ENCODE measurements at regions not wholly inside any gene's neighbourhood (a gene's known extent, or its start where the extent isn't known, plus 50 kb on each side); places are given as distances from the start of the nearest gene placed in this dataset.

DNA sequence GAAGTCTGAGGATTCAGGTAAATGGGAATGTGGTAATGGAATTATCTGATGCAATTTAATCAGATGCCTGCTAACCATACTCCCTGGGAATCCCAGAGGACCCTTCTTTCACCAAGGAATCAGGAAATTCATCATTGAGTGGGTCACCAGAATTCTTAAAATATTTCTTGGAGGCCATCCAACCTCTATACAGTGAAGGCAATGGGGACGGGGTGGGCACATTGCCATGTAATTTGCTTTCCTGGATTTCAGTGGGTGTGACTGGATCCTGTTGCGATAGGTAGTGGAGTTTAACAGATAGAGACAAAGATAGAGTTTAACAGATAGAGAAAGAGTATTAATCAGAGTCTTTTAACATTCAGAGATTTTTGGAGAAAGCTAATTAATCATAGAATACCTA lies 394.4 kb downstream of the DAD1 start:
- TF ChIP-seq, protein P1, sequence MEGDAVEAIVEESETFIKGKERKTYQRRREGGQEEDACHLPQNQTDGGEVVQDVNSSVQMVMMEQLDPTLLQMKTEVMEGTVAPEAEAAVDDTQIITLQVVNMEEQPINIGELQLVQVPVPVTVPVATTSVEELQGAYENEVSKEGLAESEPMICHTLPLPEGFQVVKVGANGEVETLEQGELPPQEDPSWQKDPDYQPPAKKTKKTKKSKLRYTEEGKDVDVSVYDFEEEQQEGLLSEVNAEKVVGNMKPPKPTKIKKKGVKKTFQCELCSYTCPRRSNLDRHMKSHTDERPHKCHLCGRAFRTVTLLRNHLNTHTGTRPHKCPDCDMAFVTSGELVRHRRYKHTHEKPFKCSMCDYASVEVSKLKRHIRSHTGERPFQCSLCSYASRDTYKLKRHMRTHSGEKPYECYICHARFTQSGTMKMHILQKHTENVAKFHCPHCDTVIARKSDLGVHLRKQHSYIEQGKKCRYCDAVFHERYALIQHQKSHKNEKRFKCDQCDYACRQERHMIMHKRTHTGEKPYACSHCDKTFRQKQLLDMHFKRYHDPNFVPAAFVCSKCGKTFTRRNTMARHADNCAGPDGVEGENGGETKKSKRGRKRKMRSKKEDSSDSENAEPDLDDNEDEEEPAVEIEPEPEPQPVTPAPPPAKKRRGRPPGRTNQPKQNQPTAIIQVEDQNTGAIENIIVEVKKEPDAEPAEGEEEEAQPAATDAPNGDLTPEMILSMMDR (IDR thresholded peaks at IDR 0.05; ENCODE audit: unreplicated experiment) = no peak
- no peak for DNase-seq (ENCODE audit: low spot score)
- H3K27me3 Mint-ChIP-seq (ENCODE audit: unreplicated experiment) = no peaks in the 10 kb centered on the region
- no peak overlapping the region for H3K4me3 Mint-ChIP-seq (ENCODE audit: unreplicated experiment)
- no peak overlapping the region for H3K27ac Mint-ChIP-seq (ENCODE audit: unreplicated experiment)
- peaks cover 9% of the 10 kb centered on the region for H3K9me3 Mint-ChIP-seq (ENCODE audit: unreplicated experiment)
- peaks cover 4% of the 10 kb centered on the region for H3K4me1 Mint-ChIP-seq (ENCODE audit: unreplicated experiment)
- peaks cover 6% of the 10 kb centered on the region for H3K36me3 Mint-ChIP-seq (ENCODE audit: low read depth, unreplicated experiment)

DNA sequence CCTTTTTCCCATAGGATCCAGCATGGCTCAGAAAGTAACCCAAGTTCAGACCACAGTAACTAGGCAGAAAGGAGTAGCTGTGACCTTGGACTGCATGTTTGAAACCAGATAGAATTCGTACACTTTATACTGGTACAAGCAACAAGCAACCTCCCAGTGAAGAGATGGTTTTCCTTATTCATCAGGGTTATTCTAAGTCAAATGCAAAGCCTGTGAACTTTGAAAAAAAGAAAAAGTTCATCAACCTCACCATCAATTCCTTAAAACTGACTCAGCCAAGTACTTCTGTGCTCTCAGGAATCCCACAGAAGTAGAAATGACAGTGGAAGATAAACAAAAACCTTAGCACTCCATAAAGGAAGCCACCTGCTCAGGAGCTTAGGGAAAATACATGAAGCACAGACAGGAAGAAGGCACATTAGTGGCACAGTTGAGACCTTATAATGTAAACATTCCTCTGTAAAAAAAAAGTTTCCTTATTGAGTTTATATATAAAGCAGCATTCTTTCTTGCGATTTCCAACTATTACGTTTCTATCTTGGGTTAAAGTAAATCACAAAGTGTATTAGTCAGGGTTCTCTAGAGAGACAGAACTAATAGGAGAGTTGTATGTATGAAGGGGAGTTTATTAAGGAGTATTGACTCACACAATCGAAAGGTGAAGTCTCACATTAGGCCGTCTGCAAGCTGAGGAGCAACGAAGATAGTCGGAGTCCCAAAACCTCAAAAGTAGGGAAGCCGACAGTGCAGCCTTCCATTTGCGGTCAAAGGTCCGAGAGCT lies 398.4 kb downstream of the DAD1 start:
- Mint-ChIP-seq H3K27me3 (ENCODE audit: unreplicated experiment) (no peaks in the 10 kb centered on the region), H3K27ac (ENCODE audit: unreplicated experiment) (no peak overlapping the region), H3K36me3 (ENCODE audit: low read depth, unreplicated experiment) (no peaks in the 10 kb centered on the region), H3K4me3 (ENCODE audit: unreplicated experiment) (no peak overlapping the region), H3K9me3 (ENCODE audit: unreplicated experiment) (no peaks in the 10 kb centered on the region), H3K4me1 (ENCODE audit: unreplicated experiment) (peaks cover 4% of the 10 kb centered on the region)
- DNase-seq (ENCODE audit: low spot score) = no peak
- TF ChIP-seq, protein P1 (IDR thresholded peaks at IDR 0.05; ENCODE audit: unreplicated experiment) = no peak

DNA sequence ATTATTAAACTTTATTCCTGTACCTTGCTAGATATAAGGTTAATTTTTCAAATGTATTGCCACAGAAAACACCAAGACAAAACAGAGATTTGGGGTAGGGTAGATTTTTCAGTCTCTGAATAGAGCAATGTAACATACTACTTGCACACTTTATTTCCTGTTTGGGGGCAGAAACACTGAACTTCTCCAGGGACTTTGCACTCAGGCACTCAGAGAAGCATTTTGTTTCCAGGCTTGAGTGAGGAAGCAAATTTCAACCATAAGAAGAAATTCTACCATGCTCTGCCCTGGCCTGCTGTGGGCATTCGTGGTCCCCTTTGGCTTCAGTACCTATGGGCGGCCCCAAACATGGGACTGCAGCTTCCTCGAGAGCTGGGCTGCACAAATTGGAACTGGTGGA lies 399.1 kb downstream of the DAD1 start:
- H3K9me3 Mint-ChIP-seq (ENCODE audit: unreplicated experiment) = no peaks in the 10 kb centered on the region
- no peak for DNase-seq (ENCODE audit: low spot score)
- no peak overlapping the region for H3K27ac Mint-ChIP-seq (ENCODE audit: unreplicated experiment)
- peaks cover 4% of the 10 kb centered on the region for H3K4me1 Mint-ChIP-seq (ENCODE audit: unreplicated experiment)
- TF ChIP-seq, protein P1 (IDR thresholded peaks at IDR 0.05; ENCODE audit: unreplicated experiment) = no peak
- no peak overlapping the region for H3K4me3 Mint-ChIP-seq (ENCODE audit: unreplicated experiment)
- H3K36me3 Mint-ChIP-seq (ENCODE audit: low read depth, unreplicated experiment) = no peaks in the 10 kb centered on the region
- no peaks in the 10 kb centered on the region for H3K27me3 Mint-ChIP-seq (ENCODE audit: unreplicated experiment)

DNA sequence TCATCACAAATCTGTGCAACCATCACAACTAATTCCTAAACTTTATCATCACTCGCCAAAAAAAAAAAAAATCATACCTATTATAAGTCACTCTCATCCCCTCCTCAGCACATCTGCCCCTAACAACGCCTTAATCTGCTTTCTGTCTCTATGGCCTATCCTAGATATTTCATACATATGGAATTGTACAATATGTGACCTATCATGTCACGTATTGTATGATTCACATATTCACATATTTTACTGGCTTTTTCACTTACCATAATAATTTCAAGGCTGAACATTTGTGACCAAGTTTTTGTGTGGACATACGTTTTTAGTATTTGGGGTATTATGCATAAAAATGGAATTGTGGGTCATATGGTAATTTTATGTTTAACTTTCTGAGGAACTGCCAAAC lies 400.7 kb downstream of the DAD1 start:
- no peaks in the 10 kb centered on the region for H3K27me3 Mint-ChIP-seq (ENCODE audit: unreplicated experiment)
- no peak for DNase-seq (ENCODE audit: low spot score)
- TF ChIP-seq, protein P1 (IDR thresholded peaks at IDR 0.05; ENCODE audit: unreplicated experiment) = no peak
- no peaks in the 10 kb centered on the region for H3K9me3 Mint-ChIP-seq (ENCODE audit: unreplicated experiment)
- H3K4me3 Mint-ChIP-seq (ENCODE audit: unreplicated experiment) = no peak overlapping the region
- no peak overlapping the region for H3K27ac Mint-ChIP-seq (ENCODE audit: unreplicated experiment)
- H3K4me1 Mint-ChIP-seq (ENCODE audit: unreplicated experiment) = no peaks in the 10 kb centered on the region
- no peaks in the 10 kb centered on the region for H3K36me3 Mint-ChIP-seq (ENCODE audit: low read depth, unreplicated experiment)

DNA sequence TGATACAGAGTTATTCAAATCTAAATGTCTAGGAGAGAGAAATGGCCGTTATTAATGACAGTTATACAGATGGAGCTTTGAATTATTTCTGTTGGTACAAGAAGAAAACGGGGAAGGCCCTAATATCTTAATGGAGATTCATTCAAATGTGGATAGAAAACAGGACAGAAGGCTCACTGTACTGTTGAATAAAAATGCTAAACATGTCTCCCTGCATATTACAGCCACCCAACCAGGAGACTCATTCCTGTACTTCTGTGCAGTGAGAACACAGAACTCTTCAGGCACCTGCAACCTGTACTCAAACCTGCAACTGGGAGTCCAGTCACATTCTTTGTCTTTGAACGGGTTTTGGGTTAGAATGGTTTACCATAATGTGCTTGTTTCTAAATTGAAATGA lies 403.2 kb downstream of the DAD1 start:
- no peak for DNase-seq (ENCODE audit: low spot score)
- Mint-ChIP-seq H3K4me3 (ENCODE audit: unreplicated experiment) (no peak overlapping the region), H3K27ac (ENCODE audit: unreplicated experiment) (no peak overlapping the region), H3K9me3 (ENCODE audit: unreplicated experiment) (no peaks in the 10 kb centered on the region), H3K4me1 (ENCODE audit: unreplicated experiment) (no peaks in the 10 kb centered on the region), H3K36me3 (ENCODE audit: low read depth, unreplicated experiment) (no peaks in the 10 kb centered on the region), H3K27me3 (ENCODE audit: unreplicated experiment) (no peaks in the 10 kb centered on the region)
- TF ChIP-seq, protein P1 (IDR thresholded peaks at IDR 0.05; ENCODE audit: unreplicated experiment) = no peak
